HK-2 (cell line): ENCODE measurements at regions not wholly inside any gene's neighbourhood (a gene's known extent, or its start where the extent isn't known, plus 50 kb on each side); places are given as distances from the start of the nearest gene placed in this dataset.

Experiments used
- DNase-seq: peaks from one replicate; pipeline ENCODE4 v3.0.0-alpha.2; 2018; ENCODE audit not compliant: unreplicated experiment

- DNase-seq = no peak
These were observed 1283.2 kb upstream of the NXPH2 start for GRCh38 chr2:140063356-140063755.

GRCh38 chr2:140061240-140061639, 1281.0 kb upstream of the NXPH2 start:
- DNase-seq = no peak

- DNase-seq = no peak
These were observed 1277.7 kb upstream of the NXPH2 start for GRCh38 chr2:140057928-140058327.

GRCh38 chr2:140041811-140042210, 1261.6 kb upstream of the NXPH2 start:
- DNase-seq = no peak

GRCh38 chr2:140041239-140041638, 1261.0 kb upstream of the NXPH2 start:
- no peak for DNase-seq

- DNase-seq = no peak
These were observed 1253.4 kb upstream of the NXPH2 start for GRCh38 chr2:140033638-140034037.

GRCh38 chr2:140027966-140028365, 1247.8 kb upstream of the NXPH2 start:
- DNase-seq = no peak

GRCh38 chr2:140027320-140027719, 1247.1 kb upstream of the NXPH2 start:
- DNase-seq = no peak

- DNase-seq = no peak
These were observed 1243.1 kb upstream of the NXPH2 start for GRCh38 chr2:140023291-140023690.

GRCh38 chr2:140018541-140018940, 1238.4 kb upstream of the NXPH2 start:
- DNase-seq = no peak

GRCh38 chr2:140014204-140014546, 1234.0 kb upstream of the NXPH2 start:
- no peak for DNase-seq

- no peak for DNase-seq
These were observed 1233.5 kb upstream of the NXPH2 start for GRCh38 chr2:140013545-140014203.

GRCh38 chr2:140011287-140011686, 1231.1 kb upstream of the NXPH2 start:
- no peak for DNase-seq

- DNase-seq = no peak
These were observed 1221.9 kb upstream of the NXPH2 start for GRCh38 chr2:140002110-140002509.

- no peak for DNase-seq
These were observed 1212.6 kb upstream of the NXPH2 start for GRCh38 chr2:139992711-139993345.

GRCh38 chr2:139992078-139992477, 1211.9 kb upstream of the NXPH2 start:
- DNase-seq = no peak

- DNase-seq = no peak
These were observed 1210.6 kb upstream of the NXPH2 start for GRCh38 chr2:139990646-139991335.

- DNase-seq = no peak
These were observed 1189.1 kb upstream of the NXPH2 start for GRCh38 chr2:139969323-139969722.

GRCh38 chr2:139968588-139968987, 1188.4 kb upstream of the NXPH2 start:
- no peak for DNase-seq

GRCh38 chr2:139967665-139968064, 1187.5 kb upstream of the NXPH2 start:
- no peak for DNase-seq

- DNase-seq = no peak
These were observed 1184.7 kb upstream of the NXPH2 start for GRCh38 chr2:139964721-139965440.

GRCh38 chr2:139963863-139964355, 1183.7 kb upstream of the NXPH2 start:
- no peak for DNase-seq
